Heart left ventricle (tissue), 16 donors: ENCODE measurements at regions not wholly inside any gene's neighbourhood (a gene's known extent, or its start where the extent isn't known, plus 50 kb on each side); places are given as distances from the start of the nearest gene placed in this dataset.
"Not testable (repeated sequence)": the region's sequence is repeated elsewhere in the genome, so short reads cannot be mapped to it uniquely, and the experiment has no call there.

Experiments used
- ATAC-seq, 4 donors: fragments of 200-7000 bp; cut with Tn5 transposase; one replicate each; pipeline ENCODE4 v1.9.1; 2020 to 2022; ENCODE audit warnings: moderate library complexity in 4 of 4, mild to moderate bottlenecking in 3 of 4, moderate number of reproducible peaks in 1 of 4
- DNase-seq, 5 donors: peaks; one replicate each; pipeline ENCODE4 v3.0.0-alpha.2; 2020
- H3K27ac ChIP-seq, 12 donors: fragments of 200-600 bp; sonication (generic) in 4 of 12; one replicate each; pipeline versions ENCODE4 v1.5.0 to v1.8.0; 2016 to 2022; ENCODE audit warnings: mild to moderate bottlenecking in 2 of 12
- H3K27me3 ChIP-seq, 9 donors: fragments of 200-600 bp; sonication (generic) in 2 of 9; one replicate each; pipeline versions ENCODE4 v1.5.1 to v1.8.0; 2016 to 2022; ENCODE audit warnings: mild to moderate bottlenecking in 3 of 9
- H3K36me3 ChIP-seq, 9 donors: fragments of 200-600 bp; sonication (generic) in 2 of 9; one replicate each; pipeline versions ENCODE4 v1.5.0 to v1.8.0; 2018 to 2022; ENCODE audit warnings: mild to moderate bottlenecking in 2 of 9
- H3K4me1 ChIP-seq, 12 donors: fragments of 200-600 bp; sonication (generic) in 4 of 12; one replicate each; pipeline versions ENCODE4 v1.5.0 to v1.8.0; 2016 to 2022; ENCODE audit warnings: mild to moderate bottlenecking in 3 of 12
- H3K4me3 ChIP-seq, 12 donors: fragments of 200-600 bp; sonication (generic) in 4 of 12; one replicate each; pipeline versions ENCODE4 v1.5.0 to v1.8.0; 2017 to 2022; ENCODE audit warnings: mild to moderate bottlenecking in 9 of 12, moderate library complexity in 4 of 12
- H3K9me3 ChIP-seq, 12 donors: fragments of 200-600 bp; sonication (generic) in 4 of 12; one replicate each; pipeline versions ENCODE4 v1.5.0 to v1.8.0; 2016 to 2022; ENCODE audit warnings: mild to moderate bottlenecking in 1 of 12
- POLR2A ChIP-seq, 2 donors: fragments of 450-650 bp; IDR thresholded peaks; one replicate each; pipeline ENCODE4 v1.6.1; 2017; ENCODE audit warnings: antibody characterized with exemption in 2 of 2, mild to moderate bottlenecking in 2 of 2, moderate library complexity in 2 of 2
- WGBS, 4 donors: extraction: QIAGEN DNeasy Blood & Tissue Kit in 2 of 4; methylation state at CpG; one replicate each; pipeline versions ENCODE4 v1.1.5 to v1.1.7; 2013 to 2018; 5-methylcytosine and 5-hydroxymethylcytosine counted together
- intact Hi-C, 10 donors: fragments of 100-400 bp; cut with DNase I; formaldehyde crosslinking; loops; one replicate each; pipeline versions ENCODE4 v1.11.1 to v1.14.2; 2022
- TF ChIP-seq, protein P1 (sequence below), 12 donors: fragments of 200-600 bp; sonication (generic) in 4 of 12; IDR thresholded peaks; one replicate each; pipeline versions ENCODE4 v1.5.0 to v1.8.0; 2018 to 2022; ENCODE audit warnings: antibody characterized with exemption in 12 of 12, mild to moderate bottlenecking in 5 of 12
- donor health status: ischemic (EF 13 %, LVEDD 7.1; RV severe dilation, severe dysfunction).
- donor health status: healthy with polysubstance abuse.
- donor health status: DM: no; HTN: yes; CAD: no.
- donor health status: DM: no; HTN: no; CAD: no.
- donor health status: ischemic (EF 25% LVEDD 6.9; RV normal size, moderate dysfunction).
- donor health status: ischemic (EF 25% LVEDD 5.7; RV mildly dilated, moderate dysfunction).
- donor health status: healthy.
- donor health status: DM: yes; HTN: yes; CAD: no.
- donor health status: ischemic (EF 35%, LVEDD 5.7; RV mildly dilated, moderate dysfunction).
- donor health status: nonischemic (EF 11% LVEDD 7.7; RV severe dilation, severe dysfunction).
- donor health status: DM: yes; HTN: yes; CAD: no.
- donor health status: PGD.
- donor health status: ischemic (EF 29% LVEDD 5.4; RV normal size, mild dysfunction).
- donor health status: nonischemic (EF 23%, LVEDD 6.1; RV moderate dilation, normal function).

DNA sequence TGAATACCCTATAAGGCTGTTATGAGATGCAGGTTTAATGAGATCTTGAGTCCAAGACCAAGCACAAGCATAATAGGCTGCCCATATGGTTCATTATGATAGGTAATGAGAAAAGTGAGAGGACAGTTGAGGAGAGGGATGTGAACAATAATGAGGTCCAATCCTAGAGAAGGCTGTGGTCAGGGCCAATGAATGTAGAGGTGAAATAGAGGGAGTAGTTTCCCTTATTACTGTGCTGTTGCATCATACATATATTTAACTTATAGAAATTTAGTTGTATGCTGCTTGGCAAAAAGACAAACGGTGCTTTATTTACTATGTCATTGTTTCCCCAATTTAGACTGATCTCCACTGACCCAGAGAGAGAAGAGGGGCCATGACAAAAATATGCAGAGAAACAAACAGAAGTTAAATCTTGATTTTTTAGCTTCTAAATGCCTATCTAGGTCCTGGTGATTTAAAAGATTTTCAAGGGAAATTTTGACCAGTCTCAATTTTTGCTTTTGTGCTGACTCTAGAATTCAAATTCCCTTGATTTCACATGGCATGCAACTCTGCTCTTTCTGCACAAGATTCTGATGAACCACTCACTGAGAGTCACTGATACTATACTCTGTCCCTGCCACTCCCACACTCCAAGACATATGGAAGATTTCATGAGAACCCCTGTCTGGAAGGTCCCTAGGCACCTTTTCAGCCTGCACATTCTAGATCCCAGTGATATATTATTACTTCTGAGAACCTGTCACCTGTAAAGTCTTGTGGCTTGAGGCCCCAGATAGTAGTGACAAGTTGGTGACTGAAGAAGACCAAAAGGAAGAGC is 159.7 kb downstream of the VSIG4 start:
- Histone ChIP-seq H3K27me3 (peaks cover 0 to 36% (median 0%) of the 10 kb centered on the region in 9 donors), H3K4me3 (no peak overlapping the region), H3K9me3 (no peaks in the 10 kb centered on the region), H3K27ac (no peak overlapping the region), H3K36me3 (no peaks in the 10 kb centered on the region), H3K4me1 (no peaks in the 10 kb centered on the region)
- intact Hi-C loops, result no loop called here
- 47 to 89% (median 52%) methylated on average over 1 of the region's 1 CpG for WGBS, 4 donors
- ATAC-seq (no peak), DNase-seq (no peak)
- TF ChIP-seq, protein P1, sequence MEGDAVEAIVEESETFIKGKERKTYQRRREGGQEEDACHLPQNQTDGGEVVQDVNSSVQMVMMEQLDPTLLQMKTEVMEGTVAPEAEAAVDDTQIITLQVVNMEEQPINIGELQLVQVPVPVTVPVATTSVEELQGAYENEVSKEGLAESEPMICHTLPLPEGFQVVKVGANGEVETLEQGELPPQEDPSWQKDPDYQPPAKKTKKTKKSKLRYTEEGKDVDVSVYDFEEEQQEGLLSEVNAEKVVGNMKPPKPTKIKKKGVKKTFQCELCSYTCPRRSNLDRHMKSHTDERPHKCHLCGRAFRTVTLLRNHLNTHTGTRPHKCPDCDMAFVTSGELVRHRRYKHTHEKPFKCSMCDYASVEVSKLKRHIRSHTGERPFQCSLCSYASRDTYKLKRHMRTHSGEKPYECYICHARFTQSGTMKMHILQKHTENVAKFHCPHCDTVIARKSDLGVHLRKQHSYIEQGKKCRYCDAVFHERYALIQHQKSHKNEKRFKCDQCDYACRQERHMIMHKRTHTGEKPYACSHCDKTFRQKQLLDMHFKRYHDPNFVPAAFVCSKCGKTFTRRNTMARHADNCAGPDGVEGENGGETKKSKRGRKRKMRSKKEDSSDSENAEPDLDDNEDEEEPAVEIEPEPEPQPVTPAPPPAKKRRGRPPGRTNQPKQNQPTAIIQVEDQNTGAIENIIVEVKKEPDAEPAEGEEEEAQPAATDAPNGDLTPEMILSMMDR (IDR thresholded peaks at IDR 0.05), result no peak
- no peak for TF ChIP-seq POLR2A (IDR thresholded peaks at IDR 0.05)

DNA sequence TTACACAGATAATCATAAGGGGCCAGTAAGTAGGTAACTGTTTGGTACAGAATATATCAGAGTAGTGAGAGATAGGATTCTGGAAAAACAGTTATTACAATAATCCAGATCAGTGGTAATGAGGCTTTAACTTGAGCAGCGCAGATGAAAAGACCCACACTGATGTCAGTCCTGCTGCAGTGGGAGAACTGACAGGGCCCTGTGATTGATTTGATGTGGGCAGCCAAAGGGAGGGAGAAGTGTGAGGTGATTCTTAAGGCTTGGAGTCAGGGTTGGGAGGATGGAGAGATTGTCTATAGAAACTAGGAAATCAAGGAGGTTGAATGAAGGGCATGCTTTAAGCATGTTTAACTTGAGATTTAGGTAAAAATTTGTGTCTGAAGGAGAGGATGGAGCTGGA is 161.4 kb downstream of the VSIG4 start:
- no peaks in the 10 kb centered on the region for H3K36me3 ChIP-seq
- 63 to 100% (median 72%) methylated on average over 1 of the region's 1 CpG for WGBS, 4 donors
- H3K4me3 ChIP-seq, result no peak overlapping the region
- ATAC-seq (no peak), DNase-seq (no peak)
- no peaks in the 10 kb centered on the region for H3K4me1 ChIP-seq
- intact Hi-C loops, result no loop called here
- H3K27ac ChIP-seq, result no peak overlapping the region
- no peaks in the 10 kb centered on the region for H3K9me3 ChIP-seq
- H3K27me3 ChIP-seq, result peaks cover 0 to 46% (median 0%) of the 10 kb centered on the region in 9 donors
- TF ChIP-seq POLR2A (IDR thresholded peaks at IDR 0.05), result no peak
- TF ChIP-seq, protein P1 (IDR thresholded peaks at IDR 0.05), result no peak

DNA sequence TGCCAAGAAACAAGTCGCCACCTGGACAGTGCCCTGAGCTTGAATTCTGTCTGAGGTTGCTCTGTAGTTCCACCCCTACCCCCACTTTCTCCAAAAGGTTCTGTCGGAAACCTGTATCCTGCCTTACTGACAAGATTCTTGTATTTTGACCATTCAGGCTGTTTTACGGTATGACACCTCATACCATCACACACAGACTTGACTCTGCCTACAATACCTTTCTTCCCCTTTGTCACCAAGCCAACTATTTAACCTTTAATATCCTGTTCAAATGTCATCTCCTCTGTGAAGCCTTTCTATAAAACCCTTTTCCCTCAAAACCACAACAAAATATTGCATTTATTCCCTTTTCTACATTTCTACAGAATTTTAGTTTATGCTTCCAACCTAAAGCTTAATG is 161.9 kb downstream of the VSIG4 start:
- H3K4me1 ChIP-seq, result no peaks in the 10 kb centered on the region
- intact Hi-C loops, result no loop called here
- no peak overlapping the region for H3K27ac ChIP-seq
- ATAC-seq, result no peak
- no peak overlapping the region for H3K4me3 ChIP-seq
- DNase-seq, result no peak
- TF ChIP-seq, protein P1 (IDR thresholded peaks at IDR 0.05), result no peak
- no peak for TF ChIP-seq POLR2A (IDR thresholded peaks at IDR 0.05)
- 55 to 78% (median 64%) methylated on average over 3 of the region's 3 CpGs for WGBS, 4 donors
- peaks cover 0 to 47% (median 0%) of the 10 kb centered on the region in 9 donors for H3K27me3 ChIP-seq
- no peaks in the 10 kb centered on the region for H3K36me3 ChIP-seq
- H3K9me3 ChIP-seq, result no peaks in the 10 kb centered on the region

DNA sequence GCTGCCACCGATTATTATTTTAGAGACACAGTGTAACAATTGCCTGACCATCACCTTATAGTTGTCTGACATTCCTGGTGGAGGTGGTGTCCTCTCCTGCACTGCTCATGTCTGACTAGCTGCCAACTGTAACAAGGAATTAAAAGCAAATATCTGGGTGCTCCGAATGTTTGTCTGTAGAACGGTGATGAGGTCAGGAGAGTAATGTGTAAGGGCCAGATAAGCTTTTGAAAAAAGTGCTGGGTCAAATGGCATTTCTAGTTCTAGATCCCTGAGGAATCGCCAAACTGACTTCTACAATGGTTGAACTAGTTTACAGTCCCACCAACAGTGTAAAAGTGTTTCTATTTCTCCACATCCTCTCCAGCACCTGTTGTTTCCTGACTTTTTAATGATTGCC is 164.3 kb downstream of the VSIG4 start:
- H3K9me3 ChIP-seq, H3K4me1 ChIP-seq, intact Hi-C loops, ATAC-seq, H3K36me3 ChIP-seq, H3K27ac ChIP-seq, H3K4me3 ChIP-seq, DNase-seq: not testable (repeated sequence)
- peaks cover 0 to 54% (median 0%) of the 10 kb centered on the region in 9 donors for H3K27me3 ChIP-seq
- 75 to 83% (median 78%) methylated on average over 4 of the region's 4 CpGs for whole genome bisulfite sequencing, 4 donors

DNA sequence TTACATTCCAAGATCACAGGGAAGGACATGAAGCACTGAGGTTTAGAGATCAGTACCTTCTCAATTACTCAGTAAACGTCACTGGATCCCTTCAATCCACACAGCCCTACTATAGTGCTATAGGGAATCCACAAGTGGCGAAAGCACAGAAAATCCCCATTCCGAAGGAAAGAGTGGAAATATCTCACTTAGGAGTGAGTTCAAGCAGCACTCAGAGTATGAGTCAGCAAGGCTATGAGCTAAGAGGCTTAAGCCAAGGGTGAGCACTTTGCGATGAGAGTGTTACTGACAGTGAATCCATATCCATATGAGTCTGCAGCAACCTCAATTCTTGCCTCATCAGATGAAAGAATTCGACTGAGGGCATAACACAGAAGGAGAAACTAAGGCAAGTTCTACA is 165.1 kb downstream of the VSIG4 start:
- TF ChIP-seq, protein P1 (IDR thresholded peaks at IDR 0.05), result no peak
- no peak for ATAC-seq
- WGBS, 4 donors, result 68 to 86% (median 74%) methylated on average over 5 of the region's 5 CpGs
- Histone ChIP-seq H3K36me3 (no peaks in the 10 kb centered on the region), H3K27me3 (peaks cover 0 to 50% (median 0%) of the 10 kb centered on the region in 9 donors), H3K4me3 (no peak overlapping the region), H3K27ac (no peak overlapping the region), H3K4me1 (no peaks in the 10 kb centered on the region), H3K9me3 (no peaks in the 10 kb centered on the region)
- intact Hi-C loops, result no loop called here
- DNase-seq, result no peak
